ENCODE measurements at regions not wholly inside any gene's neighbourhood (a gene's known extent, or its start where the extent isn't known, plus 50 kb on each side); places are given as distances from the start of the nearest gene placed in this dataset.

GRCh38 chr17:13957636-13958035 is 111.7 kb upstream of the COX10 start:
- TF ChIP-seq CTCF (conservative IDR thresholded peaks at IDR 0.05; ENCODE audit: low read depth, low read length) = no peak
- TF ChIP-seq EZH2 (IDR thresholded peaks at IDR 0.05; ENCODE audit: borderline replicate concordance, low read depth, low read length, poor library complexity, severe bottlenecking) = no peak

All from A673 (cell line).